Astrocyte (in vitro differentiated cells and primary cell): ENCODE measurements at regions not wholly inside any gene's neighbourhood (a gene's known extent, or its start where the extent isn't known, plus 50 kb on each side); places are given as distances from the start of the nearest gene placed in this dataset.

Experiments
- DNase-seq: peaks from one replicate; pipeline ENCODE4 v3.0.0-alpha.2; 2010; ENCODE audit warnings: low read depth
- FAIRE-seq: peaks from 2 replicates; lab custom pipeline; 2011; peaks lifted over from hg19 to GRCh38; lab: Jason Lieb, UNC
- H2AFZ ChIP-seq: 2 replicates; pipeline ENCODE4 v1.6.0; 2012; ENCODE audit warnings: low read depth, low read length, inconsistent platforms
- H3K27ac ChIP-seq: 2 replicates; pipeline ENCODE4 v1.5.1; 2011; ENCODE audit warnings: low read depth, low read length, inconsistent platforms
- H3K27me3 ChIP-seq: 2 replicates; pipeline ENCODE4 v1.6.0; 2011; ENCODE audit warnings: low read length, inconsistent platforms; ENCODE audit not compliant: insufficient read depth
- H3K36me3 ChIP-seq: 2 replicates; pipeline ENCODE4 v1.5.1; 2011; ENCODE audit warnings: low read length, inconsistent platforms; ENCODE audit not compliant: insufficient read depth
- H3K4me1 ChIP-seq: 2 replicates; pipeline ENCODE4 v1.5.1; 2011; ENCODE audit warnings: low read length, inconsistent platforms; ENCODE audit not compliant: insufficient read depth
- H3K4me2 ChIP-seq: 2 replicates; pipeline ENCODE4 v1.6.0; 2012; ENCODE audit warnings: low read length, inconsistent platforms
- H3K4me3 ChIP-seq: 2 replicates; pipeline ENCODE4 v1.5.1; 2011; ENCODE audit warnings: low read depth, mild to moderate bottlenecking, low read length, inconsistent platforms; ENCODE audit not compliant: insufficient read depth
- H3K79me2 ChIP-seq: 2 replicates; pipeline ENCODE4 v1.6.0; 2012; ENCODE audit warnings: mild to moderate bottlenecking, low read length, inconsistent platforms; ENCODE audit not compliant: insufficient read depth
- H3K9ac ChIP-seq: 2 replicates; pipeline ENCODE4 v1.6.0; 2012; ENCODE audit warnings: mild to moderate bottlenecking, low read length, inconsistent platforms
- H3K9me3 ChIP-seq: 2 replicates; pipeline ENCODE4 v1.5.1; 2012; ENCODE audit warnings: low read depth, mild to moderate bottlenecking, low read length, inconsistent platforms; ENCODE audit not compliant: insufficient read depth
- H4K20me1 ChIP-seq: 2 replicates; pipeline ENCODE4 v1.6.0; 2012; ENCODE audit warnings: low read length, inconsistent platforms; ENCODE audit not compliant: insufficient read depth
- H3K27ac Mint-ChIP-seq: one replicate; pipeline ENCODE4 v1.8.0; 2021; ENCODE audit warnings: mild to moderate bottlenecking, mixed read lengths; ENCODE audit not compliant: unreplicated experiment
- H3K27me3 Mint-ChIP-seq: one replicate; pipeline ENCODE4 v1.8.0; 2021; ENCODE audit warnings: low read depth, mixed read lengths; ENCODE audit not compliant: unreplicated experiment
- H3K36me3 Mint-ChIP-seq: one replicate; pipeline ENCODE4 v1.8.0; 2021; ENCODE audit warnings: low read depth, mixed read lengths; ENCODE audit not compliant: unreplicated experiment
- H3K4me1 Mint-ChIP-seq: one replicate; pipeline ENCODE4 v1.8.0; 2021; ENCODE audit warnings: low read depth, mixed read lengths; ENCODE audit not compliant: unreplicated experiment
- H3K4me3 Mint-ChIP-seq: one replicate; pipeline ENCODE4 v1.8.0; 2021; ENCODE audit warnings: mild to moderate bottlenecking, moderate library complexity, mixed read lengths; ENCODE audit not compliant: unreplicated experiment
- H3K9me3 Mint-ChIP-seq: one replicate; pipeline ENCODE4 v1.8.0; 2021; ENCODE audit warnings: mild to moderate bottlenecking, mixed read lengths; ENCODE audit not compliant: unreplicated experiment
- CTCF ChIP-seq: IDR thresholded peaks from 2 replicates; pipeline ENCODE4 v1.5.1; 2011; ENCODE audit warnings: low read depth, mild to moderate bottlenecking, inconsistent platforms, low read length, moderate library complexity; ENCODE audit not compliant: insufficient read depth
- EZH2 ChIP-seq: IDR thresholded peaks from 2 replicates; pipeline ENCODE4 v1.6.1; 2012; ENCODE audit warnings: mild to moderate bottlenecking, low read length, inconsistent platforms; ENCODE audit not compliant: insufficient read depth

DNA sequence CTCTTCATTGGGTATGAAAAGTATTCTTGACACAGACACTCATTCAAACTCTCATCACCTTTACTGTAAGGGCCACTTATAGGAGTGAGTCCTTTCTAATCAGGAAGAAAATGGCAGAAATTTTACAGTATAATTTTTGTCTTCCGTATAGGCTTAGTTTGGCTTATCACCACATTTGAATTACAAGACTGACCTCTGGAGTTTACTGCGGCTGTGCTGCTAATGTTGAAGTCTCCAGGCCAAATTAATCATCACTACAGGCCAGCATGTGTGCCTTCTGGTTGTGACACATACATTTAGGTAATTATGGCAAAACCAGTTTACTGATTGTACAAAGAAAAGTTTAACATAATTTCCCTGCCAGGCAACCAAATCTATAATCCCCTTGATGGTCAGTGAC lies 753.6 kb upstream of the GCFC2 start:
- no peaks in the 10 kb centered on the region for H3K79me2 ChIP-seq
- no peak for DNase-seq
- no peak for FAIRE-seq
- no peak overlapping the region for H3K4me3 Mint-ChIP-seq
- H3K4me1 ChIP-seq, result no peaks in the 10 kb centered on the region
- H3K36me3 Mint-ChIP-seq, result no peaks in the 10 kb centered on the region
- H3K4me1 Mint-ChIP-seq, result no peaks in the 10 kb centered on the region
- no peaks in the 10 kb centered on the region for H3K9me3 ChIP-seq
- no peak overlapping the region for H3K9ac ChIP-seq
- no peaks in the 10 kb centered on the region for H3K9me3 Mint-ChIP-seq
- no peak overlapping the region for H3K27ac ChIP-seq
- H3K36me3 ChIP-seq, result no peaks in the 10 kb centered on the region
- no peak overlapping the region for H3K4me3 ChIP-seq
- no peaks in the 10 kb centered on the region for H4K20me1 ChIP-seq
- TF ChIP-seq CTCF, result no peak
- no peak for TF ChIP-seq EZH2
- no peak overlapping the region for H3K4me2 ChIP-seq
- no peaks in the 10 kb centered on the region for H3K27me3 Mint-ChIP-seq
- no peak overlapping the region for H2AFZ ChIP-seq
- no peaks in the 10 kb centered on the region for H3K27me3 ChIP-seq
- H3K27ac Mint-ChIP-seq, result no peak overlapping the region

- no peak overlapping the region for H3K27ac ChIP-seq
- H3K79me2 ChIP-seq, result no peaks in the 10 kb centered on the region
- DNase-seq (no peak), FAIRE-seq (no peak)
- no peak overlapping the region for H3K4me3 ChIP-seq
- no peak overlapping the region for H3K4me2 ChIP-seq
- no peak for TF ChIP-seq CTCF
- TF ChIP-seq EZH2, result no peak
- H3K9ac ChIP-seq, result no peak overlapping the region
- H3K27ac Mint-ChIP-seq, result no peak overlapping the region
- H3K27me3 Mint-ChIP-seq, result no peaks in the 10 kb centered on the region
- no peaks in the 10 kb centered on the region for H3K4me1 ChIP-seq
- H3K27me3 ChIP-seq, result no peaks in the 10 kb centered on the region
- no peak overlapping the region for H2AFZ ChIP-seq
- H3K4me1 Mint-ChIP-seq, result no peaks in the 10 kb centered on the region
- no peaks in the 10 kb centered on the region for H3K36me3 Mint-ChIP-seq
- no peaks in the 10 kb centered on the region for H3K9me3 Mint-ChIP-seq
- H3K36me3 ChIP-seq, result no peaks in the 10 kb centered on the region
- H3K9me3 ChIP-seq, result no peaks in the 10 kb centered on the region
- H4K20me1 ChIP-seq, result no peaks in the 10 kb centered on the region
- H3K4me3 Mint-ChIP-seq, result no peak overlapping the region
These were observed 750.7 kb upstream of the GCFC2 start for GRCh38 chr2:76461431-76461830.

- Histone ChIP-seq H4K20me1 (no peaks in the 10 kb centered on the region), H3K79me2 (no peaks in the 10 kb centered on the region), H2AFZ (no peak overlapping the region), H3K27me3 (no peaks in the 10 kb centered on the region), H3K4me2 (no peak overlapping the region), H3K9ac (no peak overlapping the region), H3K9me3 (no peaks in the 10 kb centered on the region), H3K4me3 (no peak overlapping the region), H3K4me1 (no peaks in the 10 kb centered on the region), H3K36me3 (no peaks in the 10 kb centered on the region), H3K27ac (no peak overlapping the region)
- Mint-ChIP-seq H3K4me1 (no peaks in the 10 kb centered on the region), H3K27ac (no peak overlapping the region), H3K9me3 (no peaks in the 10 kb centered on the region), H3K36me3 (no peaks in the 10 kb centered on the region), H3K27me3 (no peaks in the 10 kb centered on the region), H3K4me3 (no peak overlapping the region)
- DNase-seq (no peak), FAIRE-seq (no peak)
- TF ChIP-seq EZH2 (no peak), CTCF (no peak)
These were observed 745.2 kb upstream of the GCFC2 start for GRCh38 chr2:76455910-76456309.
